H9 (cell line): ENCODE measurements at regions not wholly inside any gene's neighbourhood (a gene's known extent, or its start where the extent isn't known, plus 50 kb on each side); places are given as distances from the start of the nearest gene placed in this dataset.

Experiments
- DNase-seq: peaks from one replicate; pipeline ENCODE4 v3.0.0-alpha.2; 2017
- H2AFZ ChIP-seq: one replicate; pipeline ENCODE4 v1.6.1; 2013; ENCODE audit warnings: mild to moderate bottlenecking, low read length, control low read depth, moderate library complexity
- H2AK5ac ChIP-seq: 2 replicates; pipeline ENCODE4 v1.6.1; 2013; ENCODE audit warnings: low read length, control low read depth, mixed read lengths; ENCODE audit not compliant: insufficient read length
- H2BK120ac ChIP-seq: one replicate; pipeline ENCODE4 v1.6.1; 2013; ENCODE audit warnings: low read depth, mild to moderate bottlenecking, low read length, control low read depth, inconsistent platforms; ENCODE audit not compliant: poor library complexity, severe bottlenecking
- H2BK12ac ChIP-seq: 2 replicates; pipeline ENCODE4 v1.6.1; 2013; ENCODE audit warnings: low read length, control low read depth, mixed read lengths, low read depth; ENCODE audit not compliant: insufficient read length
- H2BK15ac ChIP-seq: 2 replicates; pipeline ENCODE4 v1.6.1; 2013; ENCODE audit warnings: low read depth, low read length, control low read depth
- H2BK20ac ChIP-seq: one replicate; pipeline ENCODE4 v1.6.1; 2013; ENCODE audit warnings: low read depth, mild to moderate bottlenecking, low read length, control low read depth, inconsistent platforms; ENCODE audit not compliant: poor library complexity, severe bottlenecking
- H2BK5ac ChIP-seq: 2 replicates; pipeline ENCODE4 v1.6.1; 2013; ENCODE audit warnings: low read length, control low read depth, mixed read lengths; ENCODE audit not compliant: insufficient read length
- H3K14ac ChIP-seq: 2 replicates; pipeline ENCODE4 v1.6.1; 2013; ENCODE audit warnings: low read length, control low read depth; ENCODE audit not compliant: insufficient read depth
- H3K18ac ChIP-seq: 2 replicates; pipeline ENCODE4 v1.6.1; 2013; ENCODE audit warnings: low read depth, mild to moderate bottlenecking, mixed read lengths, low read length, control low read depth; ENCODE audit not compliant: insufficient read length
- H3K23ac ChIP-seq: 2 replicates; pipeline ENCODE4 v1.6.1; 2013; ENCODE audit warnings: low read length, control low read depth, mixed read lengths, low read depth; ENCODE audit not compliant: insufficient read length
- H3K23me2 ChIP-seq: 2 replicates; pipeline ENCODE4 v1.6.1; 2013; ENCODE audit warnings: low read depth, mild to moderate bottlenecking, mixed read lengths, low read length, control low read depth; ENCODE audit not compliant: insufficient read length, poor library complexity, severe bottlenecking
- H3K27ac ChIP-seq: 2 replicates; pipeline ENCODE4 v1.5.1; 2013; ENCODE audit warnings: low read length, control low read depth, mixed read lengths, low read depth; ENCODE audit not compliant: insufficient read length
- H3K27me3 ChIP-seq: 2 replicates; pipeline ENCODE4 v1.6.1; 2013; ENCODE audit warnings: low read length, control low read depth, inconsistent platforms; ENCODE audit not compliant: insufficient read depth
- H3K4ac ChIP-seq: 2 replicates; pipeline ENCODE4 v1.6.1; 2013; ENCODE audit warnings: low read depth, mild to moderate bottlenecking, control low read depth, inconsistent platforms, low read length, moderate library complexity
- H3K4me1 ChIP-seq: 2 replicates; pipeline ENCODE4 v1.6.1; 2013; ENCODE audit warnings: low read length, control low read depth, inconsistent platforms; ENCODE audit not compliant: insufficient read depth
- H3K4me2 ChIP-seq: 2 replicates; pipeline ENCODE4 v1.6.1; 2013; ENCODE audit warnings: low read length, control low read depth, mixed read lengths; ENCODE audit not compliant: insufficient read length, insufficient read depth
- H3K56ac ChIP-seq: 2 replicates; pipeline ENCODE4 v1.6.1; 2013; ENCODE audit warnings: low read depth, mild to moderate bottlenecking, mixed read lengths, low read length, control low read depth; ENCODE audit not compliant: insufficient read length
- H3K79me1 ChIP-seq: 2 replicates; pipeline ENCODE4 v1.6.1; 2013; ENCODE audit warnings: low read depth, mild to moderate bottlenecking, moderate library complexity, low read length, control low read depth, inconsistent platforms; ENCODE audit not compliant: insufficient read depth, poor library complexity, severe bottlenecking
- H3K79me2 ChIP-seq: 2 replicates; pipeline ENCODE4 v1.6.1; 2013; ENCODE audit warnings: low read length, control low read depth, inconsistent platforms; ENCODE audit not compliant: insufficient read depth
- H3K9ac ChIP-seq: 2 replicates; pipeline ENCODE4 v1.6.1; 2013; ENCODE audit warnings: low read length, control low read depth, mixed read lengths; ENCODE audit not compliant: insufficient read length; ENCODE audit errors: extremely low read depth
- H3K9me3 ChIP-seq: one replicate; pipeline ENCODE4 v1.6.1; 2013; ENCODE audit warnings: low read depth, low read length, inconsistent platforms; ENCODE audit not compliant: control insufficient read depth
- H3T11ph ChIP-seq: one replicate; pipeline ENCODE4 v1.6.1; 2013; ENCODE audit warnings: mild to moderate bottlenecking, low read length, control low read depth, inconsistent platforms
- H4K20me1 ChIP-seq: one replicate; pipeline ENCODE4 v1.6.1; 2013; ENCODE audit not compliant: control insufficient read depth, insufficient read length, insufficient read depth
- H4K5ac ChIP-seq: 2 replicates; pipeline ENCODE4 v1.6.1; 2013; ENCODE audit warnings: low read depth, mild to moderate bottlenecking, mixed read lengths, low read length, control low read depth; ENCODE audit not compliant: insufficient read length
- H4K8ac ChIP-seq: replicated peaks from 2 replicates; pipeline ENCODE4 v1.6.1; 2013; ENCODE audit warnings: low read length, control low read depth, mixed read lengths, low read depth; ENCODE audit not compliant: insufficient read length
- H4K91ac ChIP-seq: 2 replicates; pipeline ENCODE4 v1.6.1; 2013; ENCODE audit warnings: low read depth, mild to moderate bottlenecking, moderate library complexity, mixed read lengths, low read length, control low read depth; ENCODE audit not compliant: insufficient read length
- H3K27ac Mint-ChIP-seq, 3 experiments: 2 replicates in 2 of 3; 3 replicates in 1 of 3; pipeline ENCODE4 v1.8.0; 2020 to 2021; ENCODE audit warnings: mixed read lengths in 3 of 3, mild to moderate bottlenecking in 1 of 3, moderate library complexity in 1 of 3
- H3K27me3 Mint-ChIP-seq: 2 replicates; pipeline ENCODE4 v1.8.0; 2021; ENCODE audit warnings: low read depth, mild to moderate bottlenecking, moderate library complexity, mixed read lengths
- H3K36me3 Mint-ChIP-seq, 3 experiments: 2 replicates in 2 of 3; 3 replicates in 1 of 3; pipeline ENCODE4 v1.8.0; 2020 to 2021; ENCODE audit warnings: low read depth in 3 of 3, mixed read lengths in 3 of 3; ENCODE audit not compliant: insufficient read depth in 1 of 3
- H3K4me1 Mint-ChIP-seq, 2 experiments: 2 replicates each; pipeline ENCODE4 v1.8.0; 2020; ENCODE audit warnings: mixed read lengths in 2 of 2
- H3K4me3 Mint-ChIP-seq, 2 experiments: 2 replicates in 1 of 2; 3 replicates in 1 of 2; pipeline ENCODE4 v1.8.0; 2020 to 2021; ENCODE audit warnings: mild to moderate bottlenecking in 2 of 2, mixed read lengths in 2 of 2, moderate library complexity in 1 of 2
- H3K9me3 Mint-ChIP-seq, 2 experiments: 2 replicates in 1 of 2; 3 replicates in 1 of 2; pipeline ENCODE4 v1.8.0; 2020; ENCODE audit warnings: mild to moderate bottlenecking in 2 of 2, mixed read lengths in 2 of 2, moderate library complexity in 1 of 2
- whole genome bisulfite sequencing: extraction: QIAGEN DNeasy Blood & Tissue Kit; methylation state at CpG from one replicate; pipeline ENCODE4 v1.1.7; 2013; ENCODE audit warnings: missing lambda C conversion rate, low lambda C conversion rate, mixed read lengths; ENCODE audit not compliant: insufficient read length; ENCODE audit errors: extremely low coverage; 5-methylcytosine and 5-hydroxymethylcytosine counted together
- TF ChIP-seq, protein P1 (sequence below): fragments of 200-600 bp; sonication (generic); conservative IDR thresholded peaks from 3 replicates; pipeline ENCODE4 v1.8.0; 2021; ENCODE audit warnings: antibody characterized with exemption, mild to moderate bottlenecking

- Histone ChIP-seq H3K9me3 (no peaks in the 10 kb centered on the region), H3K9ac (no peak overlapping the region), H3K23me2 (no peaks in the 10 kb centered on the region), H2BK120ac (no peak overlapping the region), H4K8ac (no peak overlapping the region), H3K79me1 (no peaks in the 10 kb centered on the region), H3K27ac (no peak overlapping the region), H3T11ph (no peak overlapping the region), H3K4me2 (peak overlapping the region; percentile 29), H3K4me1 (no peaks in the 10 kb centered on the region; the same call in 1 of the 2 replicates), H2BK5ac (no peak overlapping the region), H4K5ac (no peak overlapping the region), H2BK20ac (no peak overlapping the region), H2AK5ac (no peak overlapping the region), H2AFZ (no peak overlapping the region), H4K20me1 (no peaks in the 10 kb centered on the region), H3K27me3 (no peaks in the 10 kb centered on the region), H3K18ac (no peak overlapping the region), H4K91ac (no peak overlapping the region), H3K56ac (no peak overlapping the region), H3K14ac (no peak overlapping the region; the same call in 1 of the 2 replicates), H2BK12ac (no peak overlapping the region), H3K4ac (no peak overlapping the region), H2BK15ac (no peak overlapping the region), H3K79me2 (no peaks in the 10 kb centered on the region), H3K23ac (no peak overlapping the region)
- H3K9me3 Mint-ChIP-seq, result no peaks in the 10 kb centered on the region
- peaks cover 23 to 32% of the 10 kb centered on the region in 2 experiments for H3K4me1 Mint-ChIP-seq
- DNase-seq, result peak; percentile 33
- TF ChIP-seq, protein P1, sequence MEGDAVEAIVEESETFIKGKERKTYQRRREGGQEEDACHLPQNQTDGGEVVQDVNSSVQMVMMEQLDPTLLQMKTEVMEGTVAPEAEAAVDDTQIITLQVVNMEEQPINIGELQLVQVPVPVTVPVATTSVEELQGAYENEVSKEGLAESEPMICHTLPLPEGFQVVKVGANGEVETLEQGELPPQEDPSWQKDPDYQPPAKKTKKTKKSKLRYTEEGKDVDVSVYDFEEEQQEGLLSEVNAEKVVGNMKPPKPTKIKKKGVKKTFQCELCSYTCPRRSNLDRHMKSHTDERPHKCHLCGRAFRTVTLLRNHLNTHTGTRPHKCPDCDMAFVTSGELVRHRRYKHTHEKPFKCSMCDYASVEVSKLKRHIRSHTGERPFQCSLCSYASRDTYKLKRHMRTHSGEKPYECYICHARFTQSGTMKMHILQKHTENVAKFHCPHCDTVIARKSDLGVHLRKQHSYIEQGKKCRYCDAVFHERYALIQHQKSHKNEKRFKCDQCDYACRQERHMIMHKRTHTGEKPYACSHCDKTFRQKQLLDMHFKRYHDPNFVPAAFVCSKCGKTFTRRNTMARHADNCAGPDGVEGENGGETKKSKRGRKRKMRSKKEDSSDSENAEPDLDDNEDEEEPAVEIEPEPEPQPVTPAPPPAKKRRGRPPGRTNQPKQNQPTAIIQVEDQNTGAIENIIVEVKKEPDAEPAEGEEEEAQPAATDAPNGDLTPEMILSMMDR, result no peak
- H3K27ac Mint-ChIP-seq, result peak overlapping the region in 2 of 3 experiments; percentile 81 to 91; a peak in 4 of 7 replicates
- peak overlapping the region; percentile 21 to 60 for H3K4me3 Mint-ChIP-seq
- H3K36me3 Mint-ChIP-seq, result no peaks in the 10 kb centered on the region
- H3K27me3 Mint-ChIP-seq, result no peaks in the 10 kb centered on the region
- no CpG with 5 or more reads among the region's 12 CpGs for WGBS
Observed at GRCh38 chr1:71228742-71229365, 148.0 kb upstream of the ZRANB2 start.
